Prostate gland (tissue), 2 donors: ENCODE measurements at regions not wholly inside any gene's neighbourhood (a gene's known extent, or its start where the extent isn't known, plus 50 kb on each side); places are given as distances from the start of the nearest gene placed in this dataset.

Source experiments
- DNase-seq: peaks from one replicate; pipeline ENCODE4 v3.0.0-alpha.2; 2019; ENCODE audit warnings: low spot score
- H3K27ac ChIP-seq, 2 donors: fragments of 200-600 bp; sonication (generic); 2 replicates each; pipeline ENCODE4 v1.5.1; 2017 to 2019
- H3K27me3 ChIP-seq: fragments of 200-600 bp; sonication (generic); replicated peaks from 2 replicates; pipeline ENCODE4 v1.5.1; 2019; ENCODE audit not compliant: insufficient read depth
- H3K36me3 ChIP-seq, 2 donors: fragments of 200-600 bp; sonication (generic); 1 replicate in 1 of 2; 2 replicates in 1 of 2; pipeline versions ENCODE4 v1.5.1 to v1.8.1; 2017 to 2019
- H3K4me1 ChIP-seq: fragments of 200-600 bp; sonication (generic); replicated peaks from 2 replicates; pipeline ENCODE4 v1.5.1; 2019
- H3K4me3 ChIP-seq, 2 donors: fragments of 200-600 bp; sonication (generic); 2 replicates each; pipeline ENCODE4 v1.5.1; 2017 to 2019
- H3K9me3 ChIP-seq: fragments of 200-600 bp; sonication (generic); 2 replicates; pipeline ENCODE4 v1.5.1; 2017
- POLR2A ChIP-seq: fragments of 450-650 bp; IDR thresholded peaks from one replicate; pipeline ENCODE4 v1.6.1; 2016; ENCODE audit warnings: antibody characterized with exemption, mild to moderate bottlenecking
- POLR2AphosphoS5 ChIP-seq: sonication (generic); formaldehyde crosslinking; IDR thresholded peaks from one replicate; pipeline ENCODE4 v1.6.1; 2017; ENCODE audit warnings: antibody characterized with exemption
- WGBS: methylation state at CpG from one replicate; pipeline ENCODE4 v1.1.5; 2018; 5-methylcytosine and 5-hydroxymethylcytosine counted together
- intact Hi-C: fragments of 100-400 bp; cut with DNase I; formaldehyde crosslinking; loops from one replicate; pipeline ENCODE4 v1.14.2; 2022
- TF ChIP-seq, protein P1 (sequence below), 4 experiments: fragments of 200-600 bp in 2 of 4; fragments of 450-650 bp in 2 of 4; sonication (generic) in 2 of 4; IDR thresholded peaks; 1 replicate in 3 of 4; 2 replicates in 1 of 4; pipeline ENCODE4 v1.5.1; 2016 to 2019; ENCODE audit warnings: antibody characterized with exemption in 4 of 4, mild to moderate bottlenecking in 2 of 4, moderate library complexity in 2 of 4

- TF ChIP-seq POLR2AphosphoS5 (no peak), POLR2A (no peak)
- TF ChIP-seq, protein P1, sequence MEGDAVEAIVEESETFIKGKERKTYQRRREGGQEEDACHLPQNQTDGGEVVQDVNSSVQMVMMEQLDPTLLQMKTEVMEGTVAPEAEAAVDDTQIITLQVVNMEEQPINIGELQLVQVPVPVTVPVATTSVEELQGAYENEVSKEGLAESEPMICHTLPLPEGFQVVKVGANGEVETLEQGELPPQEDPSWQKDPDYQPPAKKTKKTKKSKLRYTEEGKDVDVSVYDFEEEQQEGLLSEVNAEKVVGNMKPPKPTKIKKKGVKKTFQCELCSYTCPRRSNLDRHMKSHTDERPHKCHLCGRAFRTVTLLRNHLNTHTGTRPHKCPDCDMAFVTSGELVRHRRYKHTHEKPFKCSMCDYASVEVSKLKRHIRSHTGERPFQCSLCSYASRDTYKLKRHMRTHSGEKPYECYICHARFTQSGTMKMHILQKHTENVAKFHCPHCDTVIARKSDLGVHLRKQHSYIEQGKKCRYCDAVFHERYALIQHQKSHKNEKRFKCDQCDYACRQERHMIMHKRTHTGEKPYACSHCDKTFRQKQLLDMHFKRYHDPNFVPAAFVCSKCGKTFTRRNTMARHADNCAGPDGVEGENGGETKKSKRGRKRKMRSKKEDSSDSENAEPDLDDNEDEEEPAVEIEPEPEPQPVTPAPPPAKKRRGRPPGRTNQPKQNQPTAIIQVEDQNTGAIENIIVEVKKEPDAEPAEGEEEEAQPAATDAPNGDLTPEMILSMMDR (IDR thresholded peaks at IDR 0.05), result no peak
- H3K4me1 ChIP-seq, result no peaks in the 10 kb centered on the region
- no peak overlapping the region for H3K4me3 ChIP-seq
- DNase-seq, result no peak
- H3K36me3 ChIP-seq, result no peaks in the 10 kb centered on the region
- intact Hi-C loops, result no loop called here
- no peak overlapping the region for H3K27ac ChIP-seq
- no peaks in the 10 kb centered on the region for H3K9me3 ChIP-seq
- WGBS, result 38% methylated on average over 1 of the region's 1 CpG
- H3K27me3 ChIP-seq, result no peaks in the 10 kb centered on the region
Observed at GRCh38 chr13:76053181-76053580, 417.1 kb downstream of the LMO7 start.

- H3K36me3 ChIP-seq, result no peaks in the 10 kb centered on the region
- H3K4me1 ChIP-seq, result no peaks in the 10 kb centered on the region
- H3K9me3 ChIP-seq, result no peaks in the 10 kb centered on the region
- no peaks in the 10 kb centered on the region for H3K27me3 ChIP-seq
- DNase-seq, result no peak
- H3K27ac ChIP-seq, result no peak overlapping the region
- TF ChIP-seq POLR2AphosphoS5 (no peak), POLR2A (no peak)
- TF ChIP-seq, protein P1 (IDR thresholded peaks at IDR 0.05), result no peak
- 28% methylated on average over 1 of the region's 1 CpG for WGBS
- H3K4me3 ChIP-seq, result no peak overlapping the region
- intact Hi-C loops, result no loop called here
Observed at GRCh38 chr13:76049376-76049746, 413.2 kb downstream of the LMO7 start.

- no peaks in the 10 kb centered on the region for H3K4me1 ChIP-seq
- H3K27me3 ChIP-seq, result no peaks in the 10 kb centered on the region
- intact Hi-C loops, result no loop called here
- no peak overlapping the region for H3K27ac ChIP-seq
- H3K9me3 ChIP-seq, result no peaks in the 10 kb centered on the region
- no peak for DNase-seq
- 49% methylated on average over 3 of the region's 3 CpGs for WGBS
- no peaks in the 10 kb centered on the region for H3K36me3 ChIP-seq
- H3K4me3 ChIP-seq, result no peak overlapping the region
- no peak for TF ChIP-seq POLR2AphosphoS5
- TF ChIP-seq, protein P1 (IDR thresholded peaks at IDR 0.05), result no peak
- no peak for TF ChIP-seq POLR2A
Observed at GRCh38 chr13:76048675-76049375, 412.7 kb downstream of the LMO7 start.

DNA sequence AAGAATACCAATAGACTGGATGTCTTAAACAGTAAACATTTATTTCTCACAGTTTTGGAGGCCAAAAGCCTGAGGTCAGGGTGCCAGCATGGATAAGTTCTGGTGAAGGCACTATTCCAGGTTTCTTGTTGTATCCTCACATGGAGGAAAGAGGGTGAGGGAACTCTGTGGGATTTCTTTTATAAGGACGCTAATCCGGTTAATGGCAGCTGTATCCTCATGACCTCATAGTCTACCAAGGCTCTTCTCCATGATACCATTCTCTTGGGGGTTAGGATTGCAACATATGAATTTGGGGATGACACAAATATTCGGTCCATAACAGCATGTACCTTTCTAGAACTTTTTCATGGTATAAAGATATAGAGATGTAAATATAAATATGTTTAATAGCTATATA lies 412.0 kb downstream of the LMO7 start:
- Histone ChIP-seq H3K27me3 (no peaks in the 10 kb centered on the region), H3K4me3 (no peak overlapping the region), H3K27ac (no peak overlapping the region), H3K4me1 (no peaks in the 10 kb centered on the region), H3K9me3 (no peaks in the 10 kb centered on the region), H3K36me3 (no peaks in the 10 kb centered on the region)
- DNase-seq, result no peak
- intact Hi-C loops, result no loop called here
- 95% methylated on average over 3 of the region's 3 CpGs for WGBS
- TF ChIP-seq POLR2A, result no peak
- TF ChIP-seq, protein P1 (IDR thresholded peaks at IDR 0.05), result no peak
- TF ChIP-seq POLR2AphosphoS5, result no peak

DNA sequence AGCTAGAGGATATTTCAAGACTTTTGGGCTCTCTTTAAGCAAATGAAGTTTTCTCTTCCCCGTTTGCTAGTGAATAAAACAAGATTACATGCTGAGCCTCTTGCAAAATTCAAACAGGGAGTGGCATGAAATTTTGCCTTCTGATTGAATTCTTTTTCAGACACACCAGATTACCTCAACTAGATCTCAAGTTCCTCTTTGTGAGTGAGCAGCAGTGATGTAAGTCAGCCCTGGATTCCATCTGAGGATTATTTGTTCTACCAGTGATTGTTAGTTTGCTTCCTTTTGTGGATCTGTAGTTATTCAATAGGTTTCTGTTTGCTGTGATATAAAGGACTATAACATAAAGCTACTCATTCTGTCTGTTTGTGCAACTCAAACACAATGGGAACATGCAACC lies 407.7 kb downstream of the LMO7 start:
- intact Hi-C loops, result no loop called here
- DNase-seq, result no peak
- TF ChIP-seq, protein P1 (IDR thresholded peaks at IDR 0.05), result no peak
- no peak for TF ChIP-seq POLR2A
- TF ChIP-seq POLR2AphosphoS5, result no peak
- no peaks in the 10 kb centered on the region for H3K9me3 ChIP-seq
- no peaks in the 10 kb centered on the region for H3K4me1 ChIP-seq
- no peaks in the 10 kb centered on the region for H3K27me3 ChIP-seq
- WGBS, result 40% methylated on average over 1 of the region's 1 CpG
- no peak overlapping the region for H3K4me3 ChIP-seq
- H3K27ac ChIP-seq, result no peak overlapping the region
- H3K36me3 ChIP-seq, result no peaks in the 10 kb centered on the region
